MCF 10A (cell line): ENCODE measurements at regions not wholly inside any gene's neighbourhood (a gene's known extent, or its start where the extent isn't known, plus 50 kb on each side); places are given as distances from the start of the nearest gene placed in this dataset.

Experiments used
- BruUV-seq: library from RNA; stranded (reverse); fragments of 400-500 nt; replicated peaks from 2 replicates; lab custom pipeline; 2021; lab: Mats Ljungman, UMichigan
- CTCF ChIA-PET: fragments of 300-600 bp; sonication (Branson Sonifier 250); formaldehyde crosslinking; extraction: SDS; loops from one replicate; lab custom pipeline; 2021; ENCODE audit warnings: antibody characterized with exemption, inconsistent platforms; lab: Yijun Ruan, JAX
- POLR2A ChIA-PET: fragments of 300-600, 350-650 bp; sonication (Branson Sonifier 250); formaldehyde crosslinking; extraction: SDS; loops from one replicate; lab custom pipeline; 2020; ENCODE audit warnings: antibody characterized with exemption, inconsistent platforms; lab: Yijun Ruan, JAX
- DNase-seq: peaks from one replicate; pipeline ENCODE4 v3.0.0-alpha.2; 2018; ENCODE audit not compliant: unreplicated experiment
- H3K27ac Mint-ChIP-seq: one replicate; pipeline ENCODE4 v1.8.0; 2022; ENCODE audit warnings: mild to moderate bottlenecking, low read depth, mixed read lengths; ENCODE audit not compliant: unreplicated experiment
- H3K27me3 Mint-ChIP-seq: one replicate; pipeline ENCODE4 v1.8.0; 2022; ENCODE audit warnings: mixed read lengths; ENCODE audit not compliant: insufficient read depth, unreplicated experiment
- H3K36me3 Mint-ChIP-seq: one replicate; pipeline ENCODE4 v1.8.0; 2022; ENCODE audit warnings: mild to moderate bottlenecking, moderate library complexity, mixed read lengths; ENCODE audit not compliant: insufficient read depth, unreplicated experiment
- H3K4me1 Mint-ChIP-seq: one replicate; pipeline ENCODE4 v1.8.0; 2022; ENCODE audit warnings: mixed read lengths; ENCODE audit not compliant: insufficient read depth, unreplicated experiment
- H3K4me3 Mint-ChIP-seq: one replicate; pipeline ENCODE4 v1.8.0; 2022; ENCODE audit warnings: mild to moderate bottlenecking, moderate library complexity, mixed read lengths; ENCODE audit not compliant: unreplicated experiment
- H3K9me3 Mint-ChIP-seq: one replicate; pipeline ENCODE4 v1.8.0; 2022; ENCODE audit warnings: mixed read lengths; ENCODE audit not compliant: unreplicated experiment
- intact Hi-C: fragments of 100-400 bp; cut with micrococcal nuclease; formaldehyde crosslinking; loops from 2 replicates; pipeline ENCODE4 v1.14.1; 2022
- TF ChIP-seq, protein P1 (sequence below): fragments of 200-600 bp; IDR thresholded peaks from one replicate; pipeline ENCODE4 v1.8.0; 2022; ENCODE audit warnings: antibody characterized with exemption, mild to moderate bottlenecking; ENCODE audit not compliant: unreplicated experiment

GRCh38 chr3:117893638-117894037 is 1141.0 kb downstream of the IGSF11 start:
- DNase-seq = no peak
- TF ChIP-seq, protein P1, sequence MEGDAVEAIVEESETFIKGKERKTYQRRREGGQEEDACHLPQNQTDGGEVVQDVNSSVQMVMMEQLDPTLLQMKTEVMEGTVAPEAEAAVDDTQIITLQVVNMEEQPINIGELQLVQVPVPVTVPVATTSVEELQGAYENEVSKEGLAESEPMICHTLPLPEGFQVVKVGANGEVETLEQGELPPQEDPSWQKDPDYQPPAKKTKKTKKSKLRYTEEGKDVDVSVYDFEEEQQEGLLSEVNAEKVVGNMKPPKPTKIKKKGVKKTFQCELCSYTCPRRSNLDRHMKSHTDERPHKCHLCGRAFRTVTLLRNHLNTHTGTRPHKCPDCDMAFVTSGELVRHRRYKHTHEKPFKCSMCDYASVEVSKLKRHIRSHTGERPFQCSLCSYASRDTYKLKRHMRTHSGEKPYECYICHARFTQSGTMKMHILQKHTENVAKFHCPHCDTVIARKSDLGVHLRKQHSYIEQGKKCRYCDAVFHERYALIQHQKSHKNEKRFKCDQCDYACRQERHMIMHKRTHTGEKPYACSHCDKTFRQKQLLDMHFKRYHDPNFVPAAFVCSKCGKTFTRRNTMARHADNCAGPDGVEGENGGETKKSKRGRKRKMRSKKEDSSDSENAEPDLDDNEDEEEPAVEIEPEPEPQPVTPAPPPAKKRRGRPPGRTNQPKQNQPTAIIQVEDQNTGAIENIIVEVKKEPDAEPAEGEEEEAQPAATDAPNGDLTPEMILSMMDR = no peak
- intact Hi-C loops = no loop called here
- peaks cover 11% of the 10 kb centered on the region for H3K4me1 Mint-ChIP-seq
- ChIA-PET POLR2A (no interaction called here), CTCF (interaction anchor here (0.7 kb wide), 1 partner anchor 181 kb away, joined by 3 read pairs; no protein-coding TSS in a partner anchor)
- no peaks in the 10 kb centered on the region for H3K27me3 Mint-ChIP-seq
- H3K27ac Mint-ChIP-seq = no peak overlapping the region
- no TSS peak for BruUV-seq
- H3K36me3 Mint-ChIP-seq = no peaks in the 10 kb centered on the region
- no peaks in the 10 kb centered on the region for H3K9me3 Mint-ChIP-seq
- H3K4me3 Mint-ChIP-seq = no peak overlapping the region

GRCh38 chr3:117898722-117899522 is 1135.7 kb downstream of the IGSF11 start:
- peak; percentile 60 for DNase-seq
- Mint-ChIP-seq H3K36me3 (no peaks in the 10 kb centered on the region), H3K27ac (no peak overlapping the region), H3K4me1 (no peaks in the 10 kb centered on the region), H3K4me3 (no peak overlapping the region), H3K27me3 (no peaks in the 10 kb centered on the region), H3K9me3 (no peaks in the 10 kb centered on the region)
- BruUV-seq = no TSS peak
- ChIA-PET POLR2A (no interaction called here), CTCF (no interaction called here)
- TF ChIP-seq, protein P1 = peak; percentile 50
- intact Hi-C loops = no loop called here

GRCh38 chr3:117903226-117903625 is 1131.4 kb downstream of the IGSF11 start:
- no peaks in the 10 kb centered on the region for H3K9me3 Mint-ChIP-seq
- ChIA-PET POLR2A (no interaction called here), CTCF (interaction anchor here (0.6 to 0.8 kb wide), 3 partner anchors 203 to 904 kb away, joined by 3 read pairs; no protein-coding TSS in a partner anchor)
- no TSS peak for BruUV-seq
- no peaks in the 10 kb centered on the region for H3K36me3 Mint-ChIP-seq
- no peak for DNase-seq
- intact Hi-C loops = no loop called here
- H3K4me1 Mint-ChIP-seq = no peaks in the 10 kb centered on the region
- no peaks in the 10 kb centered on the region for H3K27me3 Mint-ChIP-seq
- H3K27ac Mint-ChIP-seq = no peak overlapping the region
- no peak overlapping the region for H3K4me3 Mint-ChIP-seq
- TF ChIP-seq, protein P1 = no peak

GRCh38 chr3:117910820-117911521 is 1123.7 kb downstream of the IGSF11 start:
- CTCF ChIA-PET = interaction anchor here (0.6 kb wide), 1 partner anchor 147 kb away, joined by 3 read pairs; no protein-coding TSS in a partner anchor
- DNase-seq = no peak
- Mint-ChIP-seq H3K9me3 (no peaks in the 10 kb centered on the region), H3K27ac (no peak overlapping the region), H3K27me3 (no peaks in the 10 kb centered on the region), H3K4me1 (no peaks in the 10 kb centered on the region), H3K36me3 (no peaks in the 10 kb centered on the region), H3K4me3 (no peak overlapping the region)
- TF ChIP-seq, protein P1 = no peak
- POLR2A ChIA-PET = no interaction called here
- intact Hi-C loops = no loop called here
- no TSS peak for BruUV-seq
